Fibroblast of skin of back (primary cell): ENCODE measurements at regions not wholly inside any gene's neighbourhood (a gene's known extent, or its start where the extent isn't known, plus 50 kb on each side); places are given as distances from the start of the nearest gene placed in this dataset.

Experiments
- DNase-seq: peaks from one replicate; pipeline ENCODE4 v3.0.0-alpha.2; 2013

- no peak for DNase-seq
Measured at GRCh38 chr11:42205518-42205917, 746.1 kb upstream of the LRRC4C start.

- no peak for DNase-seq
Measured at GRCh38 chr11:42225664-42226063, 766.2 kb upstream of the LRRC4C start.

GRCh38 chr11:42232673-42233072 is 773.2 kb upstream of the LRRC4C start:
- no peak for DNase-seq

- DNase-seq, result peak; percentile 84
Measured at GRCh38 chr11:42234451-42234951, 775.0 kb upstream of the LRRC4C start.

- peak; percentile 95 for DNase-seq
Measured at GRCh38 chr11:42237701-42238235, 778.3 kb upstream of the LRRC4C start.

- DNase-seq, result peak; percentile 50
Measured at GRCh38 chr11:42239188-42239587, 779.7 kb upstream of the LRRC4C start.

- DNase-seq, result no peak
Measured at GRCh38 chr11:42243385-42243784, 783.9 kb upstream of the LRRC4C start.

GRCh38 chr11:42244376-42244775 is 784.9 kb upstream of the LRRC4C start:
- no peak for DNase-seq

- peak; percentile 69 for DNase-seq
Measured at GRCh38 chr11:42249401-42249800, 789.9 kb upstream of the LRRC4C start.

- DNase-seq, result peak; percentile 76
Measured at GRCh38 chr11:42249956-42250355, 790.5 kb upstream of the LRRC4C start.

GRCh38 chr11:42251984-42252383 is 792.5 kb upstream of the LRRC4C start:
- DNase-seq, result peak; percentile 41

GRCh38 chr11:42253156-42253555 is 793.7 kb upstream of the LRRC4C start:
- no peak for DNase-seq

GRCh38 chr11:42255906-42256305 is 796.5 kb upstream of the LRRC4C start:
- DNase-seq, result peak; percentile 51

- DNase-seq, result no peak
Measured at GRCh38 chr11:42257534-42257933, 798.1 kb upstream of the LRRC4C start.

GRCh38 chr11:42265072-42265471 is 805.6 kb upstream of the LRRC4C start:
- DNase-seq, result no peak

- DNase-seq, result peak; percentile 2
Measured at GRCh38 chr11:42271306-42271705, 811.9 kb upstream of the LRRC4C start.

GRCh38 chr11:42273977-42274376 is 814.5 kb upstream of the LRRC4C start:
- DNase-seq, result no peak

- DNase-seq, result no peak
Measured at GRCh38 chr11:42296910-42297309, 837.5 kb upstream of the LRRC4C start.

GRCh38 chr11:42299780-42300179 is 840.3 kb upstream of the LRRC4C start:
- no peak for DNase-seq

- DNase-seq, result no peak
Measured at GRCh38 chr11:42301777-42302176, 842.3 kb upstream of the LRRC4C start.

- no peak for DNase-seq
Measured at GRCh38 chr11:42311514-42311913, 852.1 kb upstream of the LRRC4C start.

GRCh38 chr11:42311944-42312343 is 852.5 kb upstream of the LRRC4C start:
- no peak for DNase-seq

GRCh38 chr11:42315267-42315666 is 855.8 kb upstream of the LRRC4C start:
- DNase-seq, result peak; percentile 30

GRCh38 chr11:42315846-42316245 is 856.4 kb upstream of the LRRC4C start:
- peak; percentile 63 for DNase-seq

- DNase-seq, result peak; percentile 44
Measured at GRCh38 chr11:42319921-42320320, 860.5 kb upstream of the LRRC4C start.
